Suprapubic skin (tissue), 4 donors: ENCODE measurements at regions not wholly inside any gene's neighbourhood (a gene's known extent, or its start where the extent isn't known, plus 50 kb on each side); places are given as distances from the start of the nearest gene placed in this dataset.

Experiments used
- CTCF ChIP-seq, 2 donors: fragments of 200-600 bp in 1 of 2; fragments of 450-650 bp in 1 of 2; sonication (generic) in 1 of 2; IDR thresholded peaks; one replicate each; pipeline ENCODE4 v1.5.1; 2016 to 2019; ENCODE audit warnings: antibody characterized with exemption in 2 of 2, mild to moderate bottlenecking in 1 of 2, moderate library complexity in 1 of 2
- EP300 ChIP-seq: sonication (generic); formaldehyde crosslinking; IDR thresholded peaks from one replicate; pipeline ENCODE4 v1.6.1; 2017; ENCODE audit warnings: antibody characterized with exemption
- POLR2A ChIP-seq, 2 donors: fragments of 450-650 bp; IDR thresholded peaks; one replicate each; pipeline ENCODE4 v1.6.1; 2017; ENCODE audit warnings: antibody characterized with exemption in 2 of 2, mild to moderate bottlenecking in 2 of 2, moderate library complexity in 2 of 2
- POLR2AphosphoS5 ChIP-seq, 3 donors: sonication (generic); formaldehyde crosslinking; IDR thresholded peaks; one replicate each; pipeline ENCODE4 v1.6.1; 2017; ENCODE audit warnings: antibody characterized with exemption in 3 of 3

DNA sequence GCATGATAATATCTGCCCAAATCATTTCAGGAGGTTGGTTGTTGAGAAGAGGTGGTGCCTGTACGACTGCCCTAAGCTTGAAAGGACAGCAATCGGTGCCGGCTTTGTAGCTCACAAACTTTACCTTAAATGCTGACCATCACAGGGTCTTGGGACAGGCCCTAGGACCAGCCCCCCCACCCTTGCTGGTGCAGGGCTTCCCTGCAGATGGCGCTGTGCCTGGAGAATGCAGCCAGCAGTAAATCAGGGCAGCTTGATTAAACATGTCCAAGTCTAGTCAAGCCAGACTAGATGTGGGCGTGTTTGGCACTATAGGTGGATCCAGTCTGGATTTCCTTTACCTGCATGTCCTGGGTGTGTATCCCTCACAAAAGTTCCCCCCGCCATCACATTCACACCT, 135.5 kb upstream of the CRHR1 start:
- TF ChIP-seq EP300, result no peak
- peak in 1 of 2 donors; percentile 38 for TF ChIP-seq CTCF (IDR thresholded peaks at IDR 0.05)
- no peak for TF ChIP-seq POLR2AphosphoS5 (IDR thresholded peaks at IDR 0.05)
- no peak for TF ChIP-seq POLR2A (IDR thresholded peaks at IDR 0.05)
